ENCODE measurements at regions not wholly inside any gene's neighbourhood (a gene's known extent, or its start where the extent isn't known, plus 50 kb on each side); places are given as distances from the start of the nearest gene placed in this dataset.

GRCh38 chr6:165969184-165969583 lies 198.5 kb downstream of the TBXT start:
- TF ChIP-seq, protein P1, sequence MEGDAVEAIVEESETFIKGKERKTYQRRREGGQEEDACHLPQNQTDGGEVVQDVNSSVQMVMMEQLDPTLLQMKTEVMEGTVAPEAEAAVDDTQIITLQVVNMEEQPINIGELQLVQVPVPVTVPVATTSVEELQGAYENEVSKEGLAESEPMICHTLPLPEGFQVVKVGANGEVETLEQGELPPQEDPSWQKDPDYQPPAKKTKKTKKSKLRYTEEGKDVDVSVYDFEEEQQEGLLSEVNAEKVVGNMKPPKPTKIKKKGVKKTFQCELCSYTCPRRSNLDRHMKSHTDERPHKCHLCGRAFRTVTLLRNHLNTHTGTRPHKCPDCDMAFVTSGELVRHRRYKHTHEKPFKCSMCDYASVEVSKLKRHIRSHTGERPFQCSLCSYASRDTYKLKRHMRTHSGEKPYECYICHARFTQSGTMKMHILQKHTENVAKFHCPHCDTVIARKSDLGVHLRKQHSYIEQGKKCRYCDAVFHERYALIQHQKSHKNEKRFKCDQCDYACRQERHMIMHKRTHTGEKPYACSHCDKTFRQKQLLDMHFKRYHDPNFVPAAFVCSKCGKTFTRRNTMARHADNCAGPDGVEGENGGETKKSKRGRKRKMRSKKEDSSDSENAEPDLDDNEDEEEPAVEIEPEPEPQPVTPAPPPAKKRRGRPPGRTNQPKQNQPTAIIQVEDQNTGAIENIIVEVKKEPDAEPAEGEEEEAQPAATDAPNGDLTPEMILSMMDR (IDR thresholded peaks at IDR 0.05; ENCODE audit: insufficient read depth, low read length) = no peak
- TF ChIP-seq, protein P2, sequence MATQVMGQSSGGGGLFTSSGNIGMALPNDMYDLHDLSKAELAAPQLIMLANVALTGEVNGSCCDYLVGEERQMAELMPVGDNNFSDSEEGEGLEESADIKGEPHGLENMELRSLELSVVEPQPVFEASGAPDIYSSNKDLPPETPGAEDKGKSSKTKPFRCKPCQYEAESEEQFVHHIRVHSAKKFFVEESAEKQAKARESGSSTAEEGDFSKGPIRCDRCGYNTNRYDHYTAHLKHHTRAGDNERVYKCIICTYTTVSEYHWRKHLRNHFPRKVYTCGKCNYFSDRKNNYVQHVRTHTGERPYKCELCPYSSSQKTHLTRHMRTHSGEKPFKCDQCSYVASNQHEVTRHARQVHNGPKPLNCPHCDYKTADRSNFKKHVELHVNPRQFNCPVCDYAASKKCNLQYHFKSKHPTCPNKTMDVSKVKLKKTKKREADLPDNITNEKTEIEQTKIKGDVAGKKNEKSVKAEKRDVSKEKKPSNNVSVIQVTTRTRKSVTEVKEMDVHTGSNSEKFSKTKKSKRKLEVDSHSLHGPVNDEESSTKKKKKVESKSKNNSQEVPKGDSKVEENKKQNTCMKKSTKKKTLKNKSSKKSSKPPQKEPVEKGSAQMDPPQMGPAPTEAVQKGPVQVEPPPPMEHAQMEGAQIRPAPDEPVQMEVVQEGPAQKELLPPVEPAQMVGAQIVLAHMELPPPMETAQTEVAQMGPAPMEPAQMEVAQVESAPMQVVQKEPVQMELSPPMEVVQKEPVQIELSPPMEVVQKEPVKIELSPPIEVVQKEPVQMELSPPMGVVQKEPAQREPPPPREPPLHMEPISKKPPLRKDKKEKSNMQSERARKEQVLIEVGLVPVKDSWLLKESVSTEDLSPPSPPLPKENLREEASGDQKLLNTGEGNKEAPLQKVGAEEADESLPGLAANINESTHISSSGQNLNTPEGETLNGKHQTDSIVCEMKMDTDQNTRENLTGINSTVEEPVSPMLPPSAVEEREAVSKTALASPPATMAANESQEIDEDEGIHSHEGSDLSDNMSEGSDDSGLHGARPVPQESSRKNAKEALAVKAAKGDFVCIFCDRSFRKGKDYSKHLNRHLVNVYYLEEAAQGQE (IDR thresholded peaks at IDR 0.05; ENCODE audit: insufficient replicate concordance, low read depth) = no peak

Measured in HL-60 (cell line).